ENCODE measurements at regions not wholly inside any gene's neighbourhood (a gene's known extent, or its start where the extent isn't known, plus 50 kb on each side); places are given as distances from the start of the nearest gene placed in this dataset.

DNA sequence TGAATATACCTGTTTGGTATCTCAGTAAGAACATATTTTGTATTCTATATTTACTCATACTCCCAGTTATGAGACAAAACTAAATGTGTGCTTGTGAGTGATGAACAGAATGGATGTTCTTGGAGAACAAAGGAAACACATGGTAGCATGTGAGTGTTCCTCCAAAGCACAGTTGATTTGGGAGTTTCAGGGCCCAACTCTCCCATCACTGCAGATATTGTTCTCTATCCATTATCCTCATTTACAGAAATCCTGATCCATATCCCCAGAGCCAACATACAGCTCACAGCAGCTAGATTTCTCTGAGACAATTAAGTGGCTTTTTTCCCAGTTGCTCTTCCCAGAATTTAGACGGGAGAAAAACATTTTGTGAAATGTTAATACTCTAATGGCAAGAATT is 75.6 kb upstream of the MAPRE2 start:
- DNase-seq (ENCODE audit: low read depth), result no peak
- TF ChIP-seq, protein P1, sequence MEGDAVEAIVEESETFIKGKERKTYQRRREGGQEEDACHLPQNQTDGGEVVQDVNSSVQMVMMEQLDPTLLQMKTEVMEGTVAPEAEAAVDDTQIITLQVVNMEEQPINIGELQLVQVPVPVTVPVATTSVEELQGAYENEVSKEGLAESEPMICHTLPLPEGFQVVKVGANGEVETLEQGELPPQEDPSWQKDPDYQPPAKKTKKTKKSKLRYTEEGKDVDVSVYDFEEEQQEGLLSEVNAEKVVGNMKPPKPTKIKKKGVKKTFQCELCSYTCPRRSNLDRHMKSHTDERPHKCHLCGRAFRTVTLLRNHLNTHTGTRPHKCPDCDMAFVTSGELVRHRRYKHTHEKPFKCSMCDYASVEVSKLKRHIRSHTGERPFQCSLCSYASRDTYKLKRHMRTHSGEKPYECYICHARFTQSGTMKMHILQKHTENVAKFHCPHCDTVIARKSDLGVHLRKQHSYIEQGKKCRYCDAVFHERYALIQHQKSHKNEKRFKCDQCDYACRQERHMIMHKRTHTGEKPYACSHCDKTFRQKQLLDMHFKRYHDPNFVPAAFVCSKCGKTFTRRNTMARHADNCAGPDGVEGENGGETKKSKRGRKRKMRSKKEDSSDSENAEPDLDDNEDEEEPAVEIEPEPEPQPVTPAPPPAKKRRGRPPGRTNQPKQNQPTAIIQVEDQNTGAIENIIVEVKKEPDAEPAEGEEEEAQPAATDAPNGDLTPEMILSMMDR (IDR thresholded peaks at IDR 0.05; ENCODE audit: insufficient read depth, low read depth, low read length, missing control alignments), result no peak
- H3K4me3 ChIP-seq (ENCODE audit: low read depth, low read length), result no peak overlapping the region

DNA sequence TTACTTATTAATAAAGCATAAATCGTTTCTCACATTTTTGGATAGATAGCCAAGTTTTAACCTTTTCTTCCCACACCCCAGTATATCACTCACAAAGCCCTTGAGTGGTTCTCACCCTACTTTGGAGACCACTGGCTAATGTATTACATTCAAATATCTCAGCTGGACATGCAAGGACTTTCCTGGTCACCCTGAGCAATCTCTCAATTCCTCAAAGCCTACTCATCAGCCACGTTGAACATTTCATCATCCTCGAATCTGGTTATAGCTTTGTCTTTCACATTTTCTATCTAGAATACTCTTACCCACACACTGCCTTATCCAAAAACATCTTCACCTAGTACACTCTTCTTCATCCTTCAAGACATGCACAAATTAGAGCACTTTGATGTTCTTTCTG is 71.1 kb upstream of the MAPRE2 start:
- no peak overlapping the region for H3K4me3 ChIP-seq (ENCODE audit: low read depth, low read length)
- TF ChIP-seq, protein P1 (IDR thresholded peaks at IDR 0.05; ENCODE audit: insufficient read depth, low read depth, low read length, missing control alignments), result no peak
- no peak for DNase-seq (ENCODE audit: low read depth)

DNA sequence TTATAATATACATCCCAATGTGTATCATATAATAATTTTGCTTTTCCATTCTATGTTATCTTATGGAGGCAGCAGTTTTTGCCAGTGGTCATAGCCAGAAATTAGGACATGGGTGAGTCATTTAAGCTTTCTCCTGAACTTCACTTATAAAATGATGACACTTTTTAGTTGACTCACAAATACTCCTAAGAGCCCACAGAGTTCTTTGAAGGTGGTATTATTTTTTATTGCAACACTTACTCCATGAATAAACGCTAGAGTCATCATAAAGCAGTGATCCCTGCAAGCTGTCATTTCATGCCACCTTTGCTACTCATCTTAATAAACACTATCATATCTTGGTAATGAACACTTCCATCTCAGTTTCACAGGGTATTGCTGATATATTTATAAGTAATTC is 69.9 kb upstream of the MAPRE2 start:
- DNase-seq (ENCODE audit: low read depth), result no peak
- TF ChIP-seq, protein P1 (IDR thresholded peaks at IDR 0.05; ENCODE audit: insufficient read depth, low read depth, low read length, missing control alignments), result no peak
- no peak overlapping the region for H3K4me3 ChIP-seq (ENCODE audit: low read depth, low read length)

DNA sequence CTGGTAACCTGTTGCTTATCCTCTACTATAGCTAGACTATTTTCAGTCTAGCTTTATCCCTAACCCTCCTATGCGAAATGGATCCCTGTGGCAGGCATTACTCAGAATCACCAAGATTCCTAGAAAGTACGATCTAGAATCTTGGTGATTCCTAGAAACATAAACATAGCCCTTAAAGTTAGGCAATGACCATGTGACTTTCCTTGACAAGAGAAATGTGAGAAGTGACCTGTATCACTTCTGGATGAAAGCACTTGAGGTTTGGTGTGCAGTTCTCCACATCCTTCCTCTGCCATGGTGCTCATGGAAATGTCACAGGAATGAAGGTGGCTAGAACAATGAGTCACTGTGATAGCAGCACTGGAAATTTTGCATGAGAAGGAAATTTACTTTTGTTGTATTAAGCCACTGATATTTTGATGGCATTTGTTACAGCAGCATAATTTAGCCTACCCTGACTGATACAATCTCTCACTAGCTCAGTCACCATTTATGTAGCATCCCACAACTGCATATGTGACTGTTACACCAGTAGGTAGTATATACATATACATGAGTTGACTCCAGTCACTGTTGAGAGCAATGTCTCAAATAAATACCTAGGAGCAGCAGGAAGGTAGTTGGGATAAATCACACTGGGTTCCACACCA is 68.3 kb upstream of the MAPRE2 start:
- TF ChIP-seq, protein P1 (IDR thresholded peaks at IDR 0.05; ENCODE audit: insufficient read depth, low read depth, low read length, missing control alignments), result no peak
- H3K4me3 ChIP-seq (ENCODE audit: low read depth, low read length), result no peak overlapping the region
- no peak for DNase-seq (ENCODE audit: low read depth)

DNA sequence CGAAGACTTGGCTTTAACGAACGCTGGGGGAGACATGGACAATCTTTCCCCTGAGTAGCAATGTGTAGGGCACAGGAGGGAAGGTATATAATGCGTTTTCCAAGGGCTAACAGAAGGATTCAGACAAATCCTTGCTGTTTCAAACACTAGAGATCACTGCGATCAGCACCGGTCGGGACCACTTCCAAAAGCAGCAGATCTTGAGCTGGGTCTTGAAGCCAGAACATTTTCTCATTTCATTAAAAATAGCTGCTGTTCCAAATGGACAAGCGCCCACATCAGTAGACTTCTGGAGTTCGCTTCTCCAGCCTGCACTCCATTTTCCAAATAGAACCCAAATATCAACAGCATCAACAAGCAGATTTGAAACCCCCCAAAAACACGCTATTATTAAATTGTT is 65.1 kb upstream of the MAPRE2 start:
- no peak for DNase-seq (ENCODE audit: low read depth)
- H3K4me3 ChIP-seq (ENCODE audit: low read depth, low read length), result no peak overlapping the region
- TF ChIP-seq, protein P1 (IDR thresholded peaks at IDR 0.05; ENCODE audit: insufficient read depth, low read depth, low read length, missing control alignments), result no peak

DNA sequence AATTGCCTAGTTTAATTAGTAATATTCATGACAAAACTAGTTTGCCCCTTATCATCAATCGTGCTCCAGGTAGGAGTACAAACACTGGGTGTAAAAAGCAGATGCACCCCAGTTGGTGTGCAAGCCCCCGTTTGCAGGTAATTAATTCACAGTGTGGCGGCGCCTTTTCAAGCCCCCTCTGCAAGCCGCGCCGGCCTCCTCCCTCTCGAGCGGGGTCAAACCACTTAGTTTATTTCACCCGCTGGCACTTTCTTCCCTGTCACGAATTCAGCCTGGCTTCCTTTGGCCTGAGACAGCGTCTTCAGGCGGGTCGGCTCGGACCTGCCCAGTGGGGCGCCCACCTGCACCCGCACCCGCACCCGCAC is 64.7 kb upstream of the MAPRE2 start:
- peak overlapping the region; percentile 73 for H3K4me3 ChIP-seq (ENCODE audit: low read depth, low read length)
- no peak for DNase-seq (ENCODE audit: low read depth)
- TF ChIP-seq, protein P1 (IDR thresholded peaks at IDR 0.05; ENCODE audit: insufficient read depth, low read depth, low read length, missing control alignments), result no peak
